Daoy (cell line): ENCODE measurements at regions not wholly inside any gene's neighbourhood (a gene's known extent, or its start where the extent isn't known, plus 50 kb on each side); places are given as distances from the start of the nearest gene placed in this dataset.

Experiments used
- DNase-seq: peaks from one replicate; pipeline ENCODE4 v3.0.0-alpha.2; 2015; ENCODE audit warnings: low read depth

- no peak for DNase-seq
Measured at GRCh38 chr1:115492019-115492595, 149.7 kb upstream of the VANGL1 start.

- DNase-seq: no peak
Measured at GRCh38 chr1:115491298-115492018, 150.3 kb upstream of the VANGL1 start.

DNA sequence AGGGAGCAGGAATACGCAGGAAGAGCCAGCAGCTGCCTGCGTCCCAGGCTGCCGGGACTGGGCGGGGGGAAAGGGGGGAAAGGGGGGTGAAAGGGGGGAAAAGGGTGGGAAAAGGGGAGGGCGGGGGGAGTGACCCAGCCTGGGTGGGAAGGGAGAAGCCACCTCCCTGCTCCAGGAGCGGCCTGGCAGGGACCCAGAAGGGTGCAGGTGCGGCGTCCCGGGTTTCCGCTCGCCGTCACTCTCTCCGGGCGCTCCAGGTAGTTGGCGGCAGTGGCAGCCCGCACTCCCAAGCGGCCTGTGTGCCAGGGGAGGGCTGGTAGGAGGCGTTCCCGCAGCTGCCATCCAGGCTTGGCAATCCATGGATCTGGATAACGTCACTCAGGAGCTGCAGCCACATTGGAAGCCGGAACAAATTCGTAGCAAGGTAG, 141.0 kb upstream of the NGF start:
- DNase-seq: no peak

DNA sequence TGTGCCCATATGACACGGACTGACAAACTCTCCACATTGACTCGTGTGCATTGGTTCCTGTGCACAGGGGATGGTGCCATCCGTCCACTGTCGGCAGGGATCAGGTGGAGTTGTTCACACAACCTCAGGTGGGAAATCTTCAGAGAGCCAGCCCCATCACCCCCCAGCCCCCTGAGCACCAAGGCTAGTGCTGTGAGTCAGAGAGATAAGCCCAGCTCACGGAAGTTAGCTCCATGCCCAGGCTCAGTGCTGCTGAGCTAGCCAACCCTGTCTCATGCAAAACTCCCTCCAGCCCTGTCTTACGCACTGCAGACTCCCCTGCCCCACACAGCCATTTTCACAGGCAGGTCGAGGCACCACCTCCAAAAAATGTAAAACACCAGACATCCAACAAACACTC, 139.0 kb upstream of the NGF start:
- DNase-seq: no peak

GRCh38 chr1:115476616-115477015, 138.6 kb upstream of the NGF start:
- DNase-seq: peak; percentile 40

- DNase-seq: no peak
Measured at GRCh38 chr1:115475901-115476300, 137.9 kb upstream of the NGF start.

DNA sequence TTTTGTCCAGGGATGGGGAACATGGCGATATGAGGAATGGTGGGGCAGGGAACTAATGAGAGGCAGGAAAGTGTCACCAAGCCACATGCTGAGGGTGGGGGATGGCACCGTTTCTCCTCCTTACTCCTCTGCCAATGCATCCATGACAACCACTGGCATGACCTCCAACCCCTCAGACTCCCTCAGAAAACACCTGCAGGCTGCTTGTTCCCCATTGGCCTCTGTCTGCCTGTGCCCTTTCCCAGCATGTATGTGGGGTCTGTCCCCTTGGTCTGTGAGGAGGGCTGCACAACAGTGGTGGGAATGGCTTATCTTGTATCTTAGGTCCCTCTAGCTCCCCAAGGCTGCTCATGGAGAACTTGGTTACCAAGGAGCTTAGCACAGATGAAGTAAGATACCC, 137.2 kb upstream of the NGF start:
- no peak for DNase-seq

DNA sequence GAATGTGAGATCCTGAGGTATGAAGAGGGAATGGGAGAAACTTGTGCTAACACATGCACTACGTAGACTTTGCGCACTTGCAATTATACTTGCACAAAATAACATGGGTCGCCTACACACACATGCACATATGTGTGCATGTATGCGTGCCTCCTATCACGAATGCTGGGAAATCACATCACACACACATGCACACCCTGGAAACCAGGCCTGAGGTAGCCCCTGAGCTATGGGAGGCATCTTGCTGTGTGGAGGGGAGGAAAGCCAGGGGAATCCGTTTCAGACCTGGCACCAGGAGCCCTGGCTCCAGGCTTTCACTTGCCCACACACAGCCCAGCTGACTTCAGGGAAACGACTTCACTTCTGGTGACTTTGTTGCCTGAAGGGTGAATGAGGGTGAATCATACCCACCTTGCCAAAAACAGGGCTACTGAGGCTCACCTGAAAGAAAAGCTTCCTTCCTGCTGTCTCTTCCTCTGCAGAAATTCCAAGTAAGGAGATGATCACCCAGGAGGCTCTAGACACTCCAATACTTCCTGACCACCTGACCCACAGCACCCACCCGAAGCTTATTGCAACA, 136.0 kb upstream of the NGF start:
- DNase-seq: no peak

DNA sequence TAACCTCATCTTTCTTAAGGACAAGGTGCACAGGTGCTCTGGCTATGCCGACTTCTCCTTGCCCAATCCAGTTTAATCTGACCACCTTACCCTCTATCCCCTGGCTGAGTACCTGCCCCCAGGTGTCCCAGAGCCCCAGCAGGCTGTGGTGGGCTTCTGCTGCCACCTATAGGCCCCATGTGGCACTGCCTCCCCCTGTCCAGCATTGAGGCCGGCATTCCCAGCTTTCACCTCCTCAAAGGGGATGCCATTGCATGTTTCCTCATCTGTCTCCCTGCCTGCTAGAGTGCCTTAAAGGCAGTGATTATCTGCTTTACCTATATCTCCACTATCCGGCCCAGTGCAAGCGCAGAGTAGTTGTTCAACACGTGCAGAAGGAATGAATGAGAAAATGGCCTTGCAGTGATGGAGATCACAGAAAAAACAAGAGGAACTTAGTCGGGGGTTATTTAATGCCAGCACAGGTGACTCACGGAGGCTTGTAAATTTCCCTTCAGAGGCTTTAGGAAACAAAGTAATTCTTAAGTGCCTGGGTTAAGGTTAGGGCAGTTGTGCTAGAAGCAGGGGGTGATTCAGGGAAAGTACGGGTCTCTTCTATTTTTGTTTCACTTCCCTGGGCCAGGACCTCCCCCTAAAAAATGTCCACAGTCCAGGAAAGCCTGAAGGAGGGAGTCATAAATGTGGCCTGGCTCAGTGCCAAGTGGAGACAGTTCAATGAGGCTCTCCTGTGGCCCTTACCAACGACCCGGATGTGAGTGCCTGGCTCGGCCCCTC, 131.8 kb upstream of the NGF start:
- peak; percentile 96 for DNase-seq

GRCh38 chr1:115467790-115468189, 129.7 kb upstream of the NGF start:
- no peak for DNase-seq

DNA sequence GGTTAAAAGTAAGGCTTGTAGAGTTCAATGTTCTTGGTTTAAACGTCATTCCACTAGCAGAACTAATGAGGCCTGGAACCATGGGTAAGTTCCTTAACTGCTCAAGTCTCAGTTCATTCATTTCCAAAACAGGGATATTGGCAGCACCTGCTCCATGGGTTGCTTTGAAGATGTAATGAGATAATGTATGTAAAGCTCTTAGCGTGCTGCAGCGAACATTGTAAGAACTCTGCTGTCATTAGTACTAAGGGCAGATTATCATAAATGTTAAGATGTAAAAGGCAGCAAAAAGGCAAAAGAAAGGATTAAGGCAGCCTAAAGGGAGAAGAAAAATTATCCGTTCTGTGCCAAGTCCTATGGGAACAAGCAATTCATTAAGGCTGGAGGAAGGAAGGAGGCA, 129.1 kb upstream of the NGF start:
- DNase-seq: no peak

GRCh38 chr1:115466433-115466832, 128.4 kb upstream of the NGF start:
- DNase-seq: no peak

GRCh38 chr1:115465802-115466363, 127.8 kb upstream of the NGF start:
- DNase-seq: no peak

DNA sequence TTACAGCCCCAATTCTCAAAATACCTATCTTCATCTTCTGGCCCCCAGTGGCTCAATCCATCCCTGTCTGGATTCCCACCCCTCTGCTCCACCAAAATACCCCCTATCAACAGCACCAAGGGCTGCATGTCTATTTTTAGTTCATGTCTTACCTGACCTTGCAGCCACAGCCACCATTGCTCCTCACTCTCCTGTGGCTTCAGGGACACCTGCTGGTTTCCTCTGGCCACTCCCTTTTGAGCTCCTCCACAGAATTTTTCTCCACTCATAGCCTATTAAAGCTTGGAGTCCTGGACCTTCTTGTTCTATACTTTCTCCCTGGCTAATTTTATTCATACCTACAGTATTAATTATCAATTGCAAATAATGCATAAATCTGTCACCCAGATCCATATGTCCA, 125.3 kb upstream of the NGF start:
- no peak for DNase-seq

- no peak for DNase-seq
Measured at GRCh38 chr1:115462566-115463076, 124.6 kb upstream of the NGF start.

DNA sequence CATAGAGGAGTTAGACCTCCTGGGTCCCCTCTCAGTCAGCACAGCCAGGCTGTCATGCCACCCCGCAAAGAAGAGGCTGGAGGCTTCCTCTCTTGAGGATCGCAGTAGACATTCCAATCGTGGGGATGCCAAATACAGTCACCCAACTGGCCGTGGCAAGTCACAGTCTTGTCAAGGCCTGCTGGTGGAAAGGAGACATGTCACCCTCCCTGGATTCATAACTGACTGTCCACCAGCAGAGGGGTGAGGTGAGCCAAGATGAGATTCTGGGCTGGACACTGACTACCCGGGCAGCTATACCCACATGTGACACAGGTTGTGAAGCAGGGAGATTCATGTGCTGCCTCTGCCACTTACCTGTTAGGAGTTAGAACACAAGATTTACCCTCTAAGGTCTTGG, 123.5 kb upstream of the NGF start:
- no peak for DNase-seq

DNA sequence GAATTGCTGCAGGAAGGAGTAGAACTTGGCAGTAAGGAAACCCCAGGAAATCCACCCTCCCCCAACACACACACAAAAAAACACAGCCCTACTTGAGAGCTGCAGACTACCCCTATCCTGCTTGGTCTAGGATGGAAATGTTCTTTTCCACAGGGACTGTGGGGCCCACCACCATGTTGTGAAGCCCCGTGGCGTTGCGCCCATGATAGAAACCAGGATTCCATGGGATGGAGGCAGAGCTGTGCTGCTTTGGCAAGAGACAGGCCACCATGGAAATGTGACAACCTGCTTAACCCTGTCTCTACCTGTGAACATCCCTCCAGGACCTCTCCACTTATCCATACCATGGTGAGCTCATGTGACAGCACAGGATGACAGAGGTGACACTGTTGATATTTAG, 121.1 kb upstream of the NGF start:
- no peak for DNase-seq

DNA sequence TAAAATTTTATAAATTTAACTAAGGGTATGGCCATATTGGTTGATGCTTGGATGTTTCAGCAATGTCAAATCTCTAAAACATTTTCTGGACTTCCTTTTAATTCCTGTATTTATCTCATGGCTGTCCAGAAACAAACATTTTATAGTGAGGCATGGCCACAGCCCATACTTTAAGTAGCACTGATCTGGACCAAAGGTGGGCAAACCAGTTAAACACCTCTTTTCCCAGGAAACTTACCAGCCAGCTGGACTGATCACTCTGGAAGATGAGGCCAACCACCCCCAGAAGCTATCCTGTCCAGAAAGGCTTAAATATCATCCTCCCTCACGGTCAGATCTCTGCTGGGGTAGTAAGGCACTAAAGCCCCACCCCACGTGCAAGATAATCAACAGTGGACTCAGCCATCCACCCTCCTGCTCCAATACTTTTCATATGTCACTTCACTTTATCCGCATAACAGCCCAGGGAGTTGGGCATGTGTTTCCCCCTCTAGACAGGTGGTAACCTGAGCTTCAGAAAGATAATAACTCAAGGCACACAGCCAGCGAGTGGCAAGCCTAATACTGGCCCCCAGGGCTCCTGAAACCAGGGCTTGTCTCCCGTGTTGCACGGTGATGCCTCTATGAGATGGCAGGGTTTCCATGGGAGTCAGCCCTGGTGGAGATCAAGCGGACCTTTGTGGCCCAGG, 120.5 kb upstream of the NGF start:
- DNase-seq: no peak

GRCh38 chr1:115457289-115457688, 119.2 kb upstream of the NGF start:
- DNase-seq: no peak

DNA sequence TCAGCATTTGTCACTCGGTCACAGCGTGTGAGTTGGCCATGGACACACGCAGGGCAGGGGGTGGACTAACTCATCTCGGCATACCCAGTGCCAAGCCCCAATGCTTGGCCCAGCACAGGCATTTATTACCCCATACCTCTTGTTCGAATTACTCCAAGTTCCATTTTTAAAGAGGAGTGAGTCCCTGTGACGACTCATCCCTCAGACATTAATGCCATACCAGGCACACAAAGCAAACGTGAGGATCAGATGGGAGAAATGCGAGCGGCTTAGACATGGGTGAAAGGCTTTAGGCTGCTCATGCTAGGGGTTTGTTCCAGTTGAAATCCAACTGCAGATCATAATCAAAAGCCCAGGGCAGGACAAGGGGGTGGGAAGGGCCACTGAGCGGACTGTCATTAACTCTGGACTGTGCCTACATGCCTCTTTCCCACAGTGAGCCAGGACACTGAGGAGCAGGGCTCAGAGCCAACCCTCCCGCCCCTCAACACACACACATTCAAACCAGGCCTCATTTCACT, 118.5 kb upstream of the NGF start:
- peak; percentile 40 for DNase-seq

GRCh38 chr1:115454837-115455511, 116.9 kb upstream of the NGF start:
- DNase-seq: no peak
